Renal cortex interstitium (tissue), 11 donors: ENCODE measurements at regions not wholly inside any gene's neighbourhood (a gene's known extent, or its start where the extent isn't known, plus 50 kb on each side); places are given as distances from the start of the nearest gene placed in this dataset.

Source experiments
- DNase-seq, 11 donors: peaks; one replicate each; pipeline ENCODE4 v3.0.0-alpha.2; 2013; ENCODE audit warnings: low read depth in 9 of 11, low spot score in 4 of 11; ENCODE audit errors: extremely low read depth in 1 of 11

DNA sequence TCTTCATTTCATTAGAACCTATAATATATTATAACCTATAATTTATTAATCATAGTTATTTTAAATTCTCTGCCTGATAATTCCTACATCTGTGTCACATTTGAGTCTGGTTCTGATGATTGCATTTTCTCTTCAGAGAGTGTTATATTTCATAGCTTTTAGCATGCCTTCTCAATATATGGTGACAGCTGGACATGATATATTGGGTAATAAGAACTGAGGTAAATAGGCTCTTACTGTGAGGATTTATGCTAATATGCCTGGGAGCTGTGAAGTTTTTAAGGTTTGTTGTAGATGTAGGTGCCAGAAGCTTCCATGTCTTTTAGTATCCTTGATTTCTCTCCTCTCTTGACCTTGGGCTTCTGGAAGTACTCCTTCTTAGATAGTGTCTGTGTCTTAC, 325.9 kb upstream of the SEMA3D start:
- no peak for DNase-seq

DNA sequence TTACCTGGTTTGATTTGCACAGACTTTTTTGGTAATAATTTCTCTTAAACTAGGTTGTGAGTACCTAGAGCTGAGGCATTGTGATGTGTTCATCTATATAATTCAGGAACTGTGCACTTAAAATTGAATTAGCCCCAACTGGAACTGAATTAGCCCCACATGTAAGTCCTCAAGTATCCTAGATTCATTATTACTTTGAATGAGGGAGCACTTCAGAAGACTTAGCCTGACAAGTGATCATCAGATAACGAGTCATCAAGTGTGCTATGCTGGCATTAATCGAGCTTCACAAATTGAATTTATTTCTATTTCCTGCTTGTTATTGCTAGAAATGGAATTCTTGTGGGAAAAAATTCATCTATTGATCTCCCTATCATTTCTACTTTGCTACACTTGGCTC, 323.4 kb upstream of the SEMA3D start:
- DNase-seq = no peak

- no peak for DNase-seq
Measured at GRCh38 chr7:85509476-85509875, 322.6 kb upstream of the SEMA3D start.

- DNase-seq = no peak
Measured at GRCh38 chr7:85508642-85509410, 322.0 kb upstream of the SEMA3D start.

GRCh38 chr7:85498031-85498430, 311.2 kb upstream of the SEMA3D start:
- peak in 2 of 11 donors; percentile 23 to 46 for DNase-seq

DNA sequence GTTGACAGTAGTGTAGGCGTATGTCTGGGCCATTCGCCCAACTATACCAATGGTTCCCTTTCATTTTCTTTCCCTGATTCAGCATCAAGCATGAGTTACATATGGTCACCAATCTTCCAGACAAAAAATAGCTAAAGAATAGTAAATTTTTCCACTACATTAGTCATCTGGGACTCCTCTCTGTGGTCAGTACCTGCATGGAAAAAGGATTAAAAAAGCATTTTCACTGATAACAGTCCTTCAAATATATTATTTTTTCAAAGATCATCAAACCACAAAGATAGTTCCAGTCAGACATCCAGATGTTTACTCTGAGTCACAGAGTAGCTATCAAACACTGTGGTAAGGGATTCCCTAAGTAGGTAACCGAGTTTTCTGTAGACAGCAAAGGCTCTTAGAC, 302.6 kb upstream of the SEMA3D start:
- no peak for DNase-seq

DNA sequence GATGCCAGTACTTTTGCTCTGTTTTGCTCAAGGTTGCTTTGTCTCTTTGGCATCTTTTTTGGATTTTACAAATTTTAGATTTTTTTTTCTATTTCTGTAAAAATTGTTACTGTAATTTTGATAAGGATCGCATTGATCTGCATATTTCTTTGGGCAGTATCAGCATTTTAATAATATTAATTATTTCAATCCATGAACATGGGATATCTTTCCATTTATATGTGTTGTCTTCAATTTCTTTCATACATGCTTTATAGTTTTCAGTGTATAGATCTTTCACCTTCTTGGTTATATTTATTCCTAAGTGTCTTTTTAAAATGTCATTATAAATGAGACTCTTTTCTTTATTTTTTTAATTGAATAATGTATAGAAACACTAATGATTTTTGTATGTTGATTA, 301.6 kb upstream of the SEMA3D start:
- DNase-seq = no peak

DNA sequence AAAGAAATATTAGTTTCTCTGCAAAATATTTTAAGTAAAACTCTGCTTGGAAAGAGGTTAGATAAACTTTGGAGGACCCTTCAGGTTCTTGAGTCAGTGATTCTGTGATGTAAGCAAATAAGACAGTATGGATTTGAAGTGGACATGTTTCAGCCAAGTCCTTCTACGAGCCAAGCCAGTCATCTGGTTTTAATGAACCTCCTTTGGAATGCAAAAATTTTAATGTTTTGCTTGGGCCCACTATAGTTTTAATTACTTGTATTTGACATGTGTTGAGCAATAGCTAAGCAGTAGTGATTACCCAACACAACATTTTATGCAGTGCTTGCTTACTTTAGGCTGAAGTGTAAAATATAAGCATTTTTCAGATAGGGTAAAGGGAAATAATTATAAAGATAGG, 296.3 kb upstream of the SEMA3D start:
- DNase-seq = no peak

- DNase-seq = no peak
Measured at GRCh38 chr7:85480666-85481065, 293.8 kb upstream of the SEMA3D start.

DNA sequence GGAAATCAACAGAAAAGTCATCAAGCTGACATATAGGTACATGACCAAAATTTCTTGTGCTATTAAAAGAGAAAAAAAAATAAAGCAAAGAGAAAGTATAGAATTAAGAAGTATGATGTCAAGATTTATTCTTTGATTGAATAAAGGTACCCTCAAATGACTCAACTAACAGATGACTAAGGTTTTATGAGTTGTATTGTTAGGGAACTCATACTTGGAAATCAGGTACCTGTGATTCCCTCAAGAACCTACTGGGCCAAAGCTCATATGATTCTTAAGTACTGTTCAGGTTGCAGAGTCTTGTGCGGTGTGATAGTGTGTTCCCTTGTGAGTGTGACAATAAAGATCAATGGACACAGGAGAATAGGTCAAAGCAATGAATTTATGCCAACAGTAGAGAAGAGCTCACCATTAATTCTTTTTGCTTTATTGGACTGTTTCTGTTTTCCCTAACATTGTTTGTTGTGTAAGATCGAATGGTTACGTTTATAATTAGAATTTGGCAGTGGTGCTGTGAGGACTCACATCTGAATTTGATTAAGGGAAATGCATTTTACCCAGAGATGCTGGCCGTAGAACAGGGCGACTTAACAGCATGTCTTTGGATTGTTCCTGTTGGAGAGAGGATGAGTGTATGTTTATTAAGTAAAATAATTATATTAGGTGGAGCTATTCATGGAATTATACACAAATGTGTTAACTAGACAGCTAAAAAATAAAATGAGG, 293.2 kb upstream of the SEMA3D start:
- DNase-seq = no peak

- DNase-seq = no peak
Measured at GRCh38 chr7:85478530-85478929, 291.7 kb upstream of the SEMA3D start.

DNA sequence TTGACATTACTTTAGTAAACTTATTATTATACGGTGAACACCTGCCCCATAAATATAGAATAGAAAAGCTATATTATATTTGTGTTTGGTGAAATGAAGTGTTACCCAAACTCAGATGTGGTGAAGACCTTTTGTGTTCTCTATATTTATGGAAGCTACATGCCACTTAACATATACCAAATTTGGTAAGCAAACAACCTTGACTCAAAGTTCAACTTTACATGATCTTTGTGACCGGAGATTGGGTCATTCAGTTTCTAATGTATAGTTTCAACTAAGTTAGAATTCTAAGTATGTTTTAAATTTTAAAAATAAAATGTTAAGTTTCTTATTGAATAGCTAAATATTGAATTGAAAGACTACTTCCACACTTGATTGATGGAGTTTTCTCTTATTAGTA, 288.6 kb upstream of the SEMA3D start:
- DNase-seq = no peak

DNA sequence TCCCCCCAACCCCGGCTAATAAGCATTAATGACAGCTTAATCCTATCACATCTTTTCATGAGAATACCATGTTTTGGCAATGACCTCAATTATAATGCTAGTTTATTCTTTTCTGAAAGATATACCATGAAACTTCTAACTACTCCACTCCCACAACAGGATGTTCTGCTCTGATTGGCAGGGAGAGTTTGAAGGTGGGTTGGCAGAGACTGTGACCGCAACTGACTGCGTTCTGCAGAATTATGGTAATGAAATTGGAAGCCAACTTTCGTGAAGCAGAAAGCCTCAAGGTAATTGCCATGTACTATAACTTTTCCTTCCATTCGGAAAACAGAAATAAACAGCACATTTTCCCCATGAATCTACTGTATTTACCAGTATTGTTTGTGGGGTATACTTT, 288.2 kb upstream of the SEMA3D start:
- DNase-seq = no peak

DNA sequence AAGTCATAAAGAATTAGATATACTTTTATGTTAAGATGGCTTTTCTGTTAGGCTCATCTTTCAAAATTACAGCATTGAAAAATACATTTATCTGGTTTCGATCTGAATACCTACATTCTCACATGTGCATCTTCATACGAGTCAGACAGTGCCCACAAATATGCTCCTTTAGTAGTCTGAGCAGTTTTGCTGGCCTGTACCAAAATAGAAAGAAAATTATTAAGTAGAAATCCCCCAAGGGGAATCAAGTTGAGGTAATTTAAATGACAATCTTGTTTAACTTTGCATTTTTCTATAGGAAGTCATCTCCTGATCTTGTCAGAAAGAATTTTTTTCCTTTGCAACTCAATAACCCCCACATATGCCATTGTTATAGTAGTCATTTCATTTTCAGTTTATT, 287.4 kb upstream of the SEMA3D start:
- no peak for DNase-seq

- no peak for DNase-seq
Measured at GRCh38 chr7:85471740-85472139, 284.9 kb upstream of the SEMA3D start.

DNA sequence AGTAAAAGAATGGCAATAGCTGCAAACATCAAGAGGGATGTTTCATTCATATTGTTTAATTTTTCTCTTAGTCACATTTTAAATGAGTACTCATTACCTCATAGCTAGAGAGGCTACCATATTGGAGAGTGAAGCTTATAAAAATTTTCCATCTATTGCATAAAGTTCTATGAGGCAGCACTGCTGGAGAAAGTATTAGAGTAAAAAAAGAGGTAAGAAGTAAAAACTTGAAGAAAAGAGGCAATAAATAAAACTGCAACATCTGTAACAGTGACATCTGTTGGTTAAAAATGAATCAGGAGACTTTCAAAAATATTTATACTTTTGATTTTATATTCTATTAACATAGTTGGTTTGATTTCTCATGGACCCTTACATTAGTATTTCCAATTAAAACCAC, 284.5 kb upstream of the SEMA3D start:
- no peak for DNase-seq

DNA sequence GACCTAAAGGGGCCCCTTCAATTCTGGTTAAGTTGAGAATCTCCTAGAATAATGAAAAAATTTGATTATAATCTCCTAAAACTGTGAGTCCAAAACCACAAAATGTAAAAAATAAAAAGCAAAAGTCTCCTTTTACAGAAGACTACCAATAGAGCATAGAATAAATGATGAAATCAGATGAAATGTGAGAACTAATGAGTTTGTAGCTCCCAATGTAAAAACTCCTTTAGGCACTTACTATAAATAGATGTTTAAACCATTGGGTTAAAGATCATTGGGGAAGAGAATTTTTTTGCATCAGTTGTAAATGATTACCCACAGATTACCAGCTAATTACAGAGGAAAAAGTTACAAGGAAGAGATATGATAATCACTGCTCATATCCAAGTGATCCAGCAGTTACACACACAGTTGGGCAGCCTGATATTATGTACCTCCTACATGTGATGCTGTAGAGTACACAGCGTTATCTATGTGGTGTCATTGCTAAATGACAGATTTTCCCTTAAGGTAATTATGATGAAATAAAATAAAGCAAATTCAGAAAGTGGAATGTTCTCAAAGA, 282.7 kb upstream of the SEMA3D start:
- no peak for DNase-seq

DNA sequence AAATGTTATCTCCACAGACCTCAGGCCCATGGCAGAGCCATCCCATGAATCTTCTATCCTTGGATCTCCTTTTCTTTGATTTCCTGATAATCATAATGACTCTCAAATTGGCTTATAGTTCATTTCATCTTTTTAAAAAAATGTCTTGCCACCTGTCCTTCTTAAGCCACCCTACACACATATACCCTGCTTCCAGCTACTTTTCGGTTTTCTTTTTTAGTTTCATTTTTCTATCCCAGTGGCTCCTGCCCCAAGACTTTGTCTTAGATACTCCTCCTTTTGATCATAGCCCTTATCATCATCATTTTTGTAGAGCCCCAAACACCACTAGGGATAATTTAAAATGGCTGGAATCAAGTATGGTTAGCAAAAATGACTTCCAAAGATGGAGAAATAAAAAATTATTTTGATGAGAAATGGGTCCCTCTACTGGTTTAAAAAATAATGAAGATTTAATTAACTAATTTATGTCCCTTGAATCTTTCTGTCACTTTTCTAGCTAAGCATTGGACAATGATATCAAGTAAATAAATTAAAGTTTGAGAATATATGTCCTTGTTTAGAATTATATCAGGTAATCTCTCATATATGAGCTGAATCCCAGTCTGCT, 277.3 kb upstream of the SEMA3D start:
- DNase-seq = no peak

DNA sequence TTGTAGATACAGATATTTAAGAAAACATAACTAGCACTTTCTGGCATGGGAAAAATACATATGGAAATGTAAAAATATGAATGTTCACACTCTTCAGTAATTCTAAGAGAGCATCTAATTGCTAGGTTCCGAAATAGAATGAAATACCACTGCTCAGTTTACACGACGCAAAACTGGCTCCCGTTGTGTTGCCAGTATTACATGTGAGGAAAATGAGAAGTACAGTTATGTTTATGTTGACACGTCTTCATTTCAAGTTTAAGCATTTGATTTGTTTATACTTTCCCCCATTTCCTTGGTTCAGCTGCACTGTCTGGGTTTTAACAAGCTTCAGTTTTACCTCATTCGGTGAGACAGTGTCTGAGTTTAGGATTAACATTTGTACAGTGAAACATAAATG, 275.8 kb upstream of the SEMA3D start:
- no peak for DNase-seq

DNA sequence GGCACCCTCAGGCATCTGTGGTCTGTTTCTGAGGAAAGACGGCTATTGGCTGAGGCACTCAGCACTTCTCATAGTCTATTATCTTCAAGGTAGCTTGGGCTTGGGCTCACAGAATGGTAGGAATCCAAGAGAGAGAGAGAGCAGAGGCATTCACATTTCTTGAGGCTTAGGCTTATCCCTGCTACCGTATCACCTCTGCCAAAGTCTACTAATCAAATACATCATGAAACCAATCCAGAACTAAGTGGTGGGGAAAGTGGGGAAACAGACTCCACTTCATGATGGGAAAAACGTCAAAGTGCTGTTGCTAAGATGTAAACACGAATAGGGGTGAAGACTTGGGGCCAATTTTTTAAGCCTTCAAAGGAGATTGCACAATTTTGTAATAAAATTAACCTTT, 271.1 kb upstream of the SEMA3D start:
- DNase-seq = no peak
